Bronchial epithelial cell (primary cell): ENCODE measurements at regions not wholly inside any gene's neighbourhood (a gene's known extent, or its start where the extent isn't known, plus 50 kb on each side); places are given as distances from the start of the nearest gene placed in this dataset.
A peak's percentile ranks its signal among the peaks of the same experiment; 100 is the strongest.

ENCODE experiments used
- DNase-seq: peaks from one replicate; pipeline ENCODE4 v3.0.0-alpha.2; 2010; ENCODE audit warnings: low read depth
- FAIRE-seq: peaks from 2 replicates; lab custom pipeline; 2011; peaks lifted over from hg19 to GRCh38; lab: Jason Lieb, UNC
- H3K27me3 ChIP-seq: 2 replicates; pipeline ENCODE4 v1.5.1; 2011; ENCODE audit warnings: low read length; ENCODE audit not compliant: control insufficient read depth, insufficient read depth
- H3K36me3 ChIP-seq: 2 replicates; pipeline ENCODE4 v1.5.1; 2011; ENCODE audit warnings: low read length; ENCODE audit not compliant: control insufficient read depth, insufficient read depth
- H3K4me3 ChIP-seq: 2 replicates; pipeline ENCODE4 v1.5.1; 2011; ENCODE audit warnings: mild to moderate bottlenecking, low read depth, low read length, control low read depth
- TF ChIP-seq, protein P1 (sequence below): IDR thresholded peaks from 2 replicates; pipeline ENCODE4 v1.5.1; 2011; ENCODE audit warnings: mild to moderate bottlenecking, moderate library complexity, low read length, control low read depth, inconsistent platforms; ENCODE audit not compliant: insufficient read depth, severe bottlenecking

- FAIRE-seq (no peak), DNase-seq (no peak)
- TF ChIP-seq, protein P1, sequence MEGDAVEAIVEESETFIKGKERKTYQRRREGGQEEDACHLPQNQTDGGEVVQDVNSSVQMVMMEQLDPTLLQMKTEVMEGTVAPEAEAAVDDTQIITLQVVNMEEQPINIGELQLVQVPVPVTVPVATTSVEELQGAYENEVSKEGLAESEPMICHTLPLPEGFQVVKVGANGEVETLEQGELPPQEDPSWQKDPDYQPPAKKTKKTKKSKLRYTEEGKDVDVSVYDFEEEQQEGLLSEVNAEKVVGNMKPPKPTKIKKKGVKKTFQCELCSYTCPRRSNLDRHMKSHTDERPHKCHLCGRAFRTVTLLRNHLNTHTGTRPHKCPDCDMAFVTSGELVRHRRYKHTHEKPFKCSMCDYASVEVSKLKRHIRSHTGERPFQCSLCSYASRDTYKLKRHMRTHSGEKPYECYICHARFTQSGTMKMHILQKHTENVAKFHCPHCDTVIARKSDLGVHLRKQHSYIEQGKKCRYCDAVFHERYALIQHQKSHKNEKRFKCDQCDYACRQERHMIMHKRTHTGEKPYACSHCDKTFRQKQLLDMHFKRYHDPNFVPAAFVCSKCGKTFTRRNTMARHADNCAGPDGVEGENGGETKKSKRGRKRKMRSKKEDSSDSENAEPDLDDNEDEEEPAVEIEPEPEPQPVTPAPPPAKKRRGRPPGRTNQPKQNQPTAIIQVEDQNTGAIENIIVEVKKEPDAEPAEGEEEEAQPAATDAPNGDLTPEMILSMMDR = no peak
- Histone ChIP-seq H3K27me3 (peaks cover 18% of the 10 kb centered on the region), H3K36me3 (no peaks in the 10 kb centered on the region), H3K4me3 (no peak overlapping the region)
Measured at GRCh38 chr15:70358011-70358819, 260.5 kb upstream of the TLE3 start.

DNA sequence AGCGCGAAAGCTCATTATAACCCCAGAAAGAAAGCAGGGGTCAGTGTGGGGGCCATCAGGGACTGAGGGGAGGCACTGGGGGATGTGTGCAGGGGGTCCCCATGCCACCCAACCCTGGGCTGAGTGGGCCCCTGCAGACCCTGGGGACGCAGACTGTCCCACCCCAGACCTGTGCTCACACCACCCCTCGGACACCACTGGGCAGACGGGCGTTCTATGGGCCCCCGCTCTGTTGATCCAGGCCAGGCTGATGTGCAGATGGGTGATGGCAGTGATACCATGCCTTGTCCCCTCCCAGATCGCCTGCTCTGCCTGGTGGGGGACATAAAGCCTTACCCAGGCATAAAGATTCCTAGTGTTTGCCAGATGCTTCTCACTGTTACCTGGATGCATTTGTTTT lies 259.7 kb upstream of the TLE3 start:
- no peak for FAIRE-seq
- DNase-seq = no peak

DNA sequence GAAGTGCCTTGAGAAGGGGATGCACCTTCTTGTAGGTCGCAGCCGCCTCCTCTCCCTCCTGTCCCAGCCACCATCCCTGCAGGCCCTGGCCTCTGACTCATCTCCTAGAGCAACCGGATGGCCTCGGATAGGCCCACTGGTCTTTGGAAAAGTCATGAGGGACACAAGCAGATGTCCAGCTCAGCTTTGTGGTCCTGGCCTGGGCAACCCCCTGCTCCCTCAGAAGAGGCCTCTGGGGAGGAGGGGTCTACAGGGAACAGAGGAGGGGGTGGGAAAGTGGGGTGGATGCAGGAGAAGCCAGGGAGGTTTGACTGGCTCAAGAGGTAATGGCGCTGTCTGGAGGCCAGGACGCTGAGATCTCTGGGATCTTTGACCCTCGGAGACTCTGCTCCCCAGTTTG lies 259.2 kb upstream of the TLE3 start:
- no peak overlapping the region for H3K4me3 ChIP-seq
- TF ChIP-seq, protein P1 = no peak
- peaks cover 22% of the 10 kb centered on the region for H3K27me3 ChIP-seq
- FAIRE-seq (no peak), DNase-seq (no peak)
- no peaks in the 10 kb centered on the region for H3K36me3 ChIP-seq

More for the DNA sequence above, 259.7 kb upstream of the TLE3 start:
- H3K4me3 ChIP-seq = no peak overlapping the region
- TF ChIP-seq, protein P1 = no peak
- peaks cover 21% of the 10 kb centered on the region for H3K27me3 ChIP-seq
- H3K36me3 ChIP-seq = no peaks in the 10 kb centered on the region

GRCh38 chr15:70356062-70356860 lies 258.5 kb upstream of the TLE3 start:
- no peak overlapping the region for H3K4me3 ChIP-seq
- peaks cover 22% of the 10 kb centered on the region for H3K27me3 ChIP-seq
- no peaks in the 10 kb centered on the region for H3K36me3 ChIP-seq
- DNase-seq (no peak), FAIRE-seq (peak; percentile 36)
- TF ChIP-seq, protein P1 = no peak

GRCh38 chr15:70355275-70355795 lies 257.6 kb upstream of the TLE3 start:
- no peak overlapping the region for H3K4me3 ChIP-seq
- H3K36me3 ChIP-seq = no peaks in the 10 kb centered on the region
- FAIRE-seq (peak; percentile 82), DNase-seq (no peak)
- TF ChIP-seq, protein P1 = no peak
- H3K27me3 ChIP-seq = peaks cover 24% of the 10 kb centered on the region
